Breast epithelium (tissue), 4 donors: ENCODE measurements at regions not wholly inside any gene's neighbourhood (a gene's known extent, or its start where the extent isn't known, plus 50 kb on each side); places are given as distances from the start of the nearest gene placed in this dataset.

Source experiments
- DNase-seq, 2 donors: peaks; one replicate each; pipeline ENCODE4 v3.0.0-alpha.2; 2019; ENCODE audit warnings: low spot score in 2 of 2
- H3K27ac ChIP-seq, 2 donors: fragments of 200-600 bp; sonication (generic) in 1 of 2; one replicate each; pipeline ENCODE4 v1.5.1; 2016 to 2019; ENCODE audit warnings: mild to moderate bottlenecking in 1 of 2
- H3K27me3 ChIP-seq, 2 donors: fragments of 200-600 bp; sonication (generic) in 1 of 2; one replicate each; pipeline versions ENCODE4 v1.5.1 to v1.6.0; 2017 to 2019; ENCODE audit warnings: control low read depth in 1 of 2, mild to moderate bottlenecking in 1 of 2
- H3K36me3 ChIP-seq: fragments of 200-600 bp; one replicate; pipeline ENCODE4 v1.5.1; 2019
- H3K4me1 ChIP-seq, 2 donors: fragments of 200-600 bp; sonication (generic); one replicate each; pipeline ENCODE4 v1.5.1; 2016 to 2019; ENCODE audit warnings: control low read depth in 1 of 2
- H3K4me3 ChIP-seq, 3 donors: fragments of 200-600 bp; sonication (generic); 1 replicate in 2 of 3; 2 replicates in 1 of 3; pipeline ENCODE4 v1.5.1; 2016 to 2019; ENCODE audit warnings: mild to moderate bottlenecking in 3 of 3, moderate library complexity in 2 of 3
- H3K9me3 ChIP-seq, 2 donors: fragments of 200-600 bp; sonication (generic) in 1 of 2; one replicate each; pipeline ENCODE4 v1.5.1; 2016 to 2019; ENCODE audit warnings: control low read depth in 1 of 2
- CTCF ChIP-seq, 3 donors: fragments of 450-650 bp; IDR thresholded peaks; one replicate each; pipeline ENCODE4 v1.5.1; 2016 to 2017; ENCODE audit warnings: antibody characterized with exemption in 3 of 3, mild to moderate bottlenecking in 3 of 3, moderate library complexity in 3 of 3
- POLR2A ChIP-seq: fragments of 450-650 bp; IDR thresholded peaks from one replicate; pipeline ENCODE4 v1.6.1; 2016; ENCODE audit warnings: antibody characterized with exemption, mild to moderate bottlenecking, moderate library complexity
- POLR2AphosphoS5 ChIP-seq, 3 donors: sonication (generic); formaldehyde crosslinking; IDR thresholded peaks; one replicate each; pipeline ENCODE4 v1.6.1; 2017; ENCODE audit warnings: antibody characterized with exemption in 3 of 3
- intact Hi-C: fragments of 100-400 bp; cut with DNase I; formaldehyde crosslinking; loops from one replicate; pipeline ENCODE4 v1.15.1; 2023; ENCODE audit warnings: low total_unique reads

- TF ChIP-seq POLR2AphosphoS5 (IDR thresholded peaks at IDR 0.05) (no peak), POLR2A (no peak), CTCF (IDR thresholded peaks at IDR 0.05) (no peak)
- Histone ChIP-seq H3K36me3 (no peaks in the 10 kb centered on the region), H3K4me1 (no peaks in the 10 kb centered on the region), H3K9me3 (no peaks in the 10 kb centered on the region), H3K27ac (no peak overlapping the region), H3K4me3 (no peak overlapping the region), H3K27me3 (no peaks in the 10 kb centered on the region)
- no peak for DNase-seq
- intact Hi-C loops: no loop called here
Observed at GRCh38 chr3:117399311-117400078, 689.9 kb downstream of the TUSC7 start.

- H3K4me3 ChIP-seq: no peak overlapping the region
- H3K27me3 ChIP-seq: no peaks in the 10 kb centered on the region
- H3K4me1 ChIP-seq: no peaks in the 10 kb centered on the region
- H3K27ac ChIP-seq: no peak overlapping the region
- TF ChIP-seq POLR2A (no peak), CTCF (IDR thresholded peaks at IDR 0.05) (no peak), POLR2AphosphoS5 (IDR thresholded peaks at IDR 0.05) (no peak)
- H3K9me3 ChIP-seq: no peaks in the 10 kb centered on the region
- no peaks in the 10 kb centered on the region for H3K36me3 ChIP-seq
- DNase-seq: no peak
- intact Hi-C loops: no loop called here
Observed at GRCh38 chr3:117400303-117400702, 690.7 kb downstream of the TUSC7 start.

DNA sequence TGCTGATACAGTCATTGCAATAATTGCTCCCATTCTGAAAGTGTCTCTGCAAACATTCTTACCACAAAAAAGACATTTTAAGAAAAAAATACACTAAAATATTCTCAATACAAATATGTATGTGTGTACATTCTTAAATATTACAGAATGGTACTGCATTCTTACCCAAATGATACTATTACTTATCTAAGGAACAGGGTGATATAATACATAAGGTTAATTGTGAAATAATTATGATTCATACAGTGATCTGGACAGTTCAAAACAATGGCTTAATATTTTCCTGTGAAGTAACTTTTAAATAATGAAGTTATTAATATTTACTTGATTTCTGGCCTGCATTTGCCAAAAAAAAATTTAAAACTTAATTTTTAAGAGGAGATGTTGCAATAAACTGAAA, 694.6 kb downstream of the TUSC7 start:
- Histone ChIP-seq H3K4me3 (no peak overlapping the region), H3K4me1 (no peaks in the 10 kb centered on the region), H3K36me3 (no peaks in the 10 kb centered on the region), H3K27ac (no peak overlapping the region), H3K27me3 (no peaks in the 10 kb centered on the region), H3K9me3 (no peaks in the 10 kb centered on the region)
- intact Hi-C loops: no loop called here
- TF ChIP-seq POLR2A: no peak
- no peak for TF ChIP-seq CTCF (IDR thresholded peaks at IDR 0.05)
- TF ChIP-seq POLR2AphosphoS5 (IDR thresholded peaks at IDR 0.05): no peak
- no peak for DNase-seq

- Histone ChIP-seq H3K4me1 (no peaks in the 10 kb centered on the region), H3K27ac (no peak overlapping the region), H3K4me3 (no peak overlapping the region), H3K9me3 (no peaks in the 10 kb centered on the region), H3K36me3 (no peaks in the 10 kb centered on the region), H3K27me3 (no peaks in the 10 kb centered on the region)
- TF ChIP-seq POLR2A (no peak), CTCF (IDR thresholded peaks at IDR 0.05) (no peak), POLR2AphosphoS5 (IDR thresholded peaks at IDR 0.05) (no peak)
- intact Hi-C loops: no loop called here
- no peak for DNase-seq
Observed at GRCh38 chr3:117404730-117405129, 695.2 kb downstream of the TUSC7 start.

GRCh38 chr3:117405359-117405758, 695.8 kb downstream of the TUSC7 start:
- H3K4me1 ChIP-seq: no peaks in the 10 kb centered on the region
- intact Hi-C loops: no loop called here
- no peaks in the 10 kb centered on the region for H3K9me3 ChIP-seq
- H3K27me3 ChIP-seq: no peaks in the 10 kb centered on the region
- TF ChIP-seq POLR2A: no peak
- TF ChIP-seq POLR2AphosphoS5 (IDR thresholded peaks at IDR 0.05): no peak
- TF ChIP-seq CTCF (IDR thresholded peaks at IDR 0.05): no peak
- H3K4me3 ChIP-seq: no peak overlapping the region
- DNase-seq: no peak
- H3K27ac ChIP-seq: no peak overlapping the region
- no peaks in the 10 kb centered on the region for H3K36me3 ChIP-seq
